PC-9 (cell line): ENCODE measurements at regions not wholly inside any gene's neighbourhood (a gene's known extent, or its start where the extent isn't known, plus 50 kb on each side); places are given as distances from the start of the nearest gene placed in this dataset.

Experiments
- EZH2 ChIP-seq: fragments of 200-600 bp; sonication (generic); IDR thresholded peaks from 2 replicates; pipeline ENCODE4 v1.8.0; 2017; ENCODE audit warnings: antibody characterized with exemption, low read depth
- TF ChIP-seq, protein P1 (sequence below): fragments of 200-600 bp; sonication (generic); conservative IDR thresholded peaks from 2 replicates; pipeline ENCODE4 v1.6.1; 2017; ENCODE audit warnings: mixed run types, antibody characterized with exemption, mild to moderate bottlenecking, moderate library complexity

DNA sequence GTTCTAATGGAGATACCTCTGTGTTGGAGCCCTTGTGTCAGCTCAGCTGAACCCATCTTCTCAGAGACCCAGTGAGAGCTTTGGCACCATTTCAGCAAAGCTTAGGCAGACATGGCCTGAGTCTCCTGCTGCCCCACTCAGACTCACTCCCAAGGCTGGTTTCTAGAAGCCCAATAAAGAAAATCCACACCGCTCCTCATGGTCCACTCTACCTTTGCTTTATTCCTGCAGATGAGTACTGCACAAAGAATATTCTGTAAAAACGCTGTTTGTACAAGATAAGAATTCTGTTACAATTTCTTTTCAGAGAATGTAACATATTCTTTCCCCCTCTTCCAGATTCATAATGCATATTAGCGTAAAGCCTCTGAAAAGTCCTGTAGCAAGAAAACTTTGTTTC is 129.3 kb downstream of the C5orf15 start:
- TF ChIP-seq EZH2 = no peak
- TF ChIP-seq, protein P1, sequence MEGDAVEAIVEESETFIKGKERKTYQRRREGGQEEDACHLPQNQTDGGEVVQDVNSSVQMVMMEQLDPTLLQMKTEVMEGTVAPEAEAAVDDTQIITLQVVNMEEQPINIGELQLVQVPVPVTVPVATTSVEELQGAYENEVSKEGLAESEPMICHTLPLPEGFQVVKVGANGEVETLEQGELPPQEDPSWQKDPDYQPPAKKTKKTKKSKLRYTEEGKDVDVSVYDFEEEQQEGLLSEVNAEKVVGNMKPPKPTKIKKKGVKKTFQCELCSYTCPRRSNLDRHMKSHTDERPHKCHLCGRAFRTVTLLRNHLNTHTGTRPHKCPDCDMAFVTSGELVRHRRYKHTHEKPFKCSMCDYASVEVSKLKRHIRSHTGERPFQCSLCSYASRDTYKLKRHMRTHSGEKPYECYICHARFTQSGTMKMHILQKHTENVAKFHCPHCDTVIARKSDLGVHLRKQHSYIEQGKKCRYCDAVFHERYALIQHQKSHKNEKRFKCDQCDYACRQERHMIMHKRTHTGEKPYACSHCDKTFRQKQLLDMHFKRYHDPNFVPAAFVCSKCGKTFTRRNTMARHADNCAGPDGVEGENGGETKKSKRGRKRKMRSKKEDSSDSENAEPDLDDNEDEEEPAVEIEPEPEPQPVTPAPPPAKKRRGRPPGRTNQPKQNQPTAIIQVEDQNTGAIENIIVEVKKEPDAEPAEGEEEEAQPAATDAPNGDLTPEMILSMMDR = no peak
